ENCODE measurements at regions not wholly inside any gene's neighbourhood (a gene's known extent, or its start where the extent isn't known, plus 50 kb on each side); places are given as distances from the start of the nearest gene placed in this dataset.

DNA sequence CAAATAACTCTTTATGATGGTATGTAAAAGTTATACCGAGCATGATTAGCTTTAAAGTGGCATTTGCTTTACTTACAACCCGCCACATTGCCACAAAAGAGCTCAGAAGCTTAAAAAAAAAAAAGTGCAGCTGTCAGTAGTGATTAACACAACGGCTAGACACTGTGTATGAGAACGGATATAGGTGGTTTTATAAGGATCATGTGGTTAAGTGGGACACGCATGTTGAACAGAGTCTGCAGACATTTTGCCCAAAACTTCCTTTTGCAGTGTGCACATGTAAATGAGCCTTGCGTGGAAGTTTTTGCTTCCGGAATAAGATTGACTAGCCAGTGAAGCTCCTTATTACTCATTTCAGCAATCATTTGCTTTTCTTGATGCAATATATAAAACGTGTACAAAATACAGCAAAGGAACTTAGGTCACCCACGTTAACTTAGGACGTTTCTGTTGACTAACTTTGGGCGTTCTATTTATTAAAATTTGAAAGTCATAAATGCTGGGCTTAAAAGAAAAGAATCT, 58.7 kb upstream of the RGS1 start (continued):
- TF ChIP-seq CREB1 (IDR thresholded peaks at IDR 0.05; ENCODE audit: low read depth) (peak; percentile 86), TCF7 (IDR thresholded peaks at IDR 0.05; ENCODE audit: borderline replicate concordance) (peak; percentile 40; the same call in 1 of the 2 replicates), BRCA1 (IDR thresholded peaks at IDR 0.05; ENCODE audit: low read depth, low read length) (no peak), NFYB (IDR thresholded peaks at IDR 0.05; ENCODE audit: insufficient read depth, low read depth, low read length) (no peak), IKZF1 (conservative IDR thresholded peaks at IDR 0.05) (peak; percentile 96), LARP7 (IDR thresholded peaks at IDR 0.05) (no peak), FOXK2 (IDR thresholded peaks at IDR 0.05) (no peak), CHD4 (IDR thresholded peaks at IDR 0.05) (no peak), CBX3 (IDR thresholded peaks at IDR 0.05; ENCODE audit: borderline replicate concordance, low read depth) (no peak), SMAD1 (IDR thresholded peaks at IDR 0.05; ENCODE audit: low read depth, partially characterized antibody) (peak; percentile 94), HCFC1 (IDR thresholded peaks at IDR 0.05; ENCODE audit: low read length) (no peak), TARDBP (IDR thresholded peaks at IDR 0.05; ENCODE audit: borderline replicate concordance) (no peak), MTA2 (IDR thresholded peaks at IDR 0.05; ENCODE audit: low read depth) (peak; percentile 99), FOS (IDR thresholded peaks at IDR 0.05; ENCODE audit: borderline replicate concordance, extremely low read depth, insufficient read length) (no peak), MYB (IDR thresholded peaks at IDR 0.05; ENCODE audit: borderline replicate concordance, low read depth, low read length) (peak; percentile 65)
- TF ChIP-seq, protein P1, sequence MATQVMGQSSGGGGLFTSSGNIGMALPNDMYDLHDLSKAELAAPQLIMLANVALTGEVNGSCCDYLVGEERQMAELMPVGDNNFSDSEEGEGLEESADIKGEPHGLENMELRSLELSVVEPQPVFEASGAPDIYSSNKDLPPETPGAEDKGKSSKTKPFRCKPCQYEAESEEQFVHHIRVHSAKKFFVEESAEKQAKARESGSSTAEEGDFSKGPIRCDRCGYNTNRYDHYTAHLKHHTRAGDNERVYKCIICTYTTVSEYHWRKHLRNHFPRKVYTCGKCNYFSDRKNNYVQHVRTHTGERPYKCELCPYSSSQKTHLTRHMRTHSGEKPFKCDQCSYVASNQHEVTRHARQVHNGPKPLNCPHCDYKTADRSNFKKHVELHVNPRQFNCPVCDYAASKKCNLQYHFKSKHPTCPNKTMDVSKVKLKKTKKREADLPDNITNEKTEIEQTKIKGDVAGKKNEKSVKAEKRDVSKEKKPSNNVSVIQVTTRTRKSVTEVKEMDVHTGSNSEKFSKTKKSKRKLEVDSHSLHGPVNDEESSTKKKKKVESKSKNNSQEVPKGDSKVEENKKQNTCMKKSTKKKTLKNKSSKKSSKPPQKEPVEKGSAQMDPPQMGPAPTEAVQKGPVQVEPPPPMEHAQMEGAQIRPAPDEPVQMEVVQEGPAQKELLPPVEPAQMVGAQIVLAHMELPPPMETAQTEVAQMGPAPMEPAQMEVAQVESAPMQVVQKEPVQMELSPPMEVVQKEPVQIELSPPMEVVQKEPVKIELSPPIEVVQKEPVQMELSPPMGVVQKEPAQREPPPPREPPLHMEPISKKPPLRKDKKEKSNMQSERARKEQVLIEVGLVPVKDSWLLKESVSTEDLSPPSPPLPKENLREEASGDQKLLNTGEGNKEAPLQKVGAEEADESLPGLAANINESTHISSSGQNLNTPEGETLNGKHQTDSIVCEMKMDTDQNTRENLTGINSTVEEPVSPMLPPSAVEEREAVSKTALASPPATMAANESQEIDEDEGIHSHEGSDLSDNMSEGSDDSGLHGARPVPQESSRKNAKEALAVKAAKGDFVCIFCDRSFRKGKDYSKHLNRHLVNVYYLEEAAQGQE (IDR thresholded peaks at IDR 0.05; ENCODE audit: low read depth, low read length): no peak
- TF ChIP-seq, protein P2, sequence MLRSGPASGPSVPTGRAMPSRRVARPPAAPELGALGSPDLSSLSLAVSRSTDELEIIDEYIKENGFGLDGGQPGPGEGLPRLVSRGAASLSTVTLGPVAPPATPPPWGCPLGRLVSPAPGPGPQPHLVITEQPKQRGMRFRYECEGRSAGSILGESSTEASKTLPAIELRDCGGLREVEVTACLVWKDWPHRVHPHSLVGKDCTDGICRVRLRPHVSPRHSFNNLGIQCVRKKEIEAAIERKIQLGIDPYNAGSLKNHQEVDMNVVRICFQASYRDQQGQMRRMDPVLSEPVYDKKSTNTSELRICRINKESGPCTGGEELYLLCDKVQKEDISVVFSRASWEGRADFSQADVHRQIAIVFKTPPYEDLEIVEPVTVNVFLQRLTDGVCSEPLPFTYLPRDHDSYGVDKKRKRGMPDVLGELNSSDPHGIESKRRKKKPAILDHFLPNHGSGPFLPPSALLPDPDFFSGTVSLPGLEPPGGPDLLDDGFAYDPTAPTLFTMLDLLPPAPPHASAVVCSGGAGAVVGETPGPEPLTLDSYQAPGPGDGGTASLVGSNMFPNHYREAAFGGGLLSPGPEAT (IDR thresholded peaks at IDR 0.05; ENCODE audit: low read depth): peak; percentile 96
- TF ChIP-seq, protein P3, sequence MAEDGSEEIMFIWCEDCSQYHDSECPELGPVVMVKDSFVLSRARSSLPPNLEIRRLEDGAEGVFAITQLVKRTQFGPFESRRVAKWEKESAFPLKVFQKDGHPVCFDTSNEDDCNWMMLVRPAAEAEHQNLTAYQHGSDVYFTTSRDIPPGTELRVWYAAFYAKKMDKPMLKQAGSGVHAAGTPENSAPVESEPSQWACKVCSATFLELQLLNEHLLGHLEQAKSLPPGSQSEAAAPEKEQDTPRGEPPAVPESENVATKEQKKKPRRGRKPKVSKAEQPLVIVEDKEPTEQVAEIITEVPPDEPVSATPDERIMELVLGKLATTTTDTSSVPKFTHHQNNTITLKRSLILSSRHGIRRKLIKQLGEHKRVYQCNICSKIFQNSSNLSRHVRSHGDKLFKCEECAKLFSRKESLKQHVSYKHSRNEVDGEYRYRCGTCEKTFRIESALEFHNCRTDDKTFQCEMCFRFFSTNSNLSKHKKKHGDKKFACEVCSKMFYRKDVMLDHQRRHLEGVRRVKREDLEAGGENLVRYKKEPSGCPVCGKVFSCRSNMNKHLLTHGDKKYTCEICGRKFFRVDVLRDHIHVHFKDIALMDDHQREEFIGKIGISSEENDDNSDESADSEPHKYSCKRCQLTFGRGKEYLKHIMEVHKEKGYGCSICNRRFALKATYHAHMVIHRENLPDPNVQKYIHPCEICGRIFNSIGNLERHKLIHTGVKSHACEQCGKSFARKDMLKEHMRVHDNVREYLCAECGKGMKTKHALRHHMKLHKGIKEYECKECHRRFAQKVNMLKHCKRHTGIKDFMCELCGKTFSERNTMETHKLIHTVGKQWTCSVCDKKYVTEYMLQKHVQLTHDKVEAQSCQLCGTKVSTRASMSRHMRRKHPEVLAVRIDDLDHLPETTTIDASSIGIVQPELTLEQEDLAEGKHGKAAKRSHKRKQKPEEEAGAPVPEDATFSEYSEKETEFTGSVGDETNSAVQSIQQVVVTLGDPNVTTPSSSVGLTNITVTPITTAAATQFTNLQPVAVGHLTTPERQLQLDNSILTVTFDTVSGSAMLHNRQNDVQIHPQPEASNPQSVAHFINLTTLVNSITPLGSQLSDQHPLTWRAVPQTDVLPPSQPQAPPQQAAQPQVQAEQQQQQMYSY (CRISPR knock-in tag; IDR thresholded peaks at IDR 0.05): no peak
- TF ChIP-seq, protein P4, sequence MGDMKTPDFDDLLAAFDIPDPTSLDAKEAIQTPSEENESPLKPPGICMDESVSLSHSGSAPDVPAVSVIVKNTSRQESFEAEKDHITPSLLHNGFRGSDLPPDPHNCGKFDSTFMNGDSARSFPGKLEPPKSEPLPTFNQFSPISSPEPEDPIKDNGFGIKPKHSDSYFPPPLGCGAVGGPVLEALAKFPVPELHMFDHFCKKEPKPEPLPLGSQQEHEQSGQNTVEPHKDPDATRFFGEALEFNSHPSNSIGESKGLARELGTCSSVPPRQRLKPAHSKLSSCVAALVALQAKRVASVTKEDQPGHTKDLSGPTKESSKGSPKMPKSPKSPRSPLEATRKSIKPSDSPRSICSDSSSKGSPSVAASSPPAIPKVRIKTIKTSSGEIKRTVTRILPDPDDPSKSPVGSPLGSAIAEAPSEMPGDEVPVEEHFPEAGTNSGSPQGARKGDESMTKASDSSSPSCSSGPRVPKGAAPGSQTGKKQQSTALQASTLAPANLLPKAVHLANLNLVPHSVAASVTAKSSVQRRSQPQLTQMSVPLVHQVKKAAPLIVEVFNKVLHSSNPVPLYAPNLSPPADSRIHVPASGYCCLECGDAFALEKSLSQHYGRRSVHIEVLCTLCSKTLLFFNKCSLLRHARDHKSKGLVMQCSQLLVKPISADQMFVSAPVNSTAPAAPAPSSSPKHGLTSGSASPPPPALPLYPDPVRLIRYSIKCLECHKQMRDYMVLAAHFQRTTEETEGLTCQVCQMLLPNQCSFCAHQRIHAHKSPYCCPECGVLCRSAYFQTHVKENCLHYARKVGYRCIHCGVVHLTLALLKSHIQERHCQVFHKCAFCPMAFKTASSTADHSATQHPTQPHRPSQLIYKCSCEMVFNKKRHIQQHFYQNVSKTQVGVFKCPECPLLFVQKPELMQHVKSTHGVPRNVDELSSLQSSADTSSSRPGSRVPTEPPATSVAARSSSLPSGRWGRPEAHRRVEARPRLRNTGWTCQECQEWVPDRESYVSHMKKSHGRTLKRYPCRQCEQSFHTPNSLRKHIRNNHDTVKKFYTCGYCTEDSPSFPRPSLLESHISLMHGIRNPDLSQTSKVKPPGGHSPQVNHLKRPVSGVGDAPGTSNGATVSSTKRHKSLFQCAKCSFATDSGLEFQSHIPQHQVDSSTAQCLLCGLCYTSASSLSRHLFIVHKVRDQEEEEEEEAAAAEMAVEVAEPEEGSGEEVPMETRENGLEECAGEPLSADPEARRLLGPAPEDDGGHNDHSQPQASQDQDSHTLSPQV (IDR thresholded peaks at IDR 0.05): peak; percentile 90
